ENCODE measurements at regions not wholly inside any gene's neighbourhood (a gene's known extent, or its start where the extent isn't known, plus 50 kb on each side); places are given as distances from the start of the nearest gene placed in this dataset.

DNA sequence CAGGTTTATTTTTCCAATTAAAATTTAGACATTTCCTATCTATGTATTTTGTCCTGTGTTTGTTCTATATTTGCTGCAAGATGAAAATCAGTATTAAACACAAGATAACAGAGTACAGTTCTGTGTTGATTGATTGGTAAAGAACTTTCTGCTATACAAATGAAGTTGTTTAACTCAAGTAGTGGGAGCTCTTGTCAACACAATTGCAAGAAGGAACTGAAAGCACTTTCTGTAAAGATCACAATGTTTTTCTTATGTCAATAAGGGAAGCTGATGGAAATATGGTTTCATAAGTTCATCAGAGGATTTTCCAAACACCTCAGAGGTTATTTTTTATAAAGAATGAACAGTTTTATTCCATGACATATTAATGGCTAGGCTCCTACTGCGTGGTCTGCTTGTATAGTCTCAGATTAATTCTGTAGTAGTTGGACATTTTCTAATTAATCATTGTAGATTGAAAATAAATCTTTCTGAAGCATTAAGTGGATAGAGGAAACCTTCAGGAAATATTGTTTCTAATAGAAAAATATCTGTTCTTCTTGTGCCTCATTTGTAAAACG, 379.5 kb downstream of the LRFN5 start:
- TF ChIP-seq CREB1 (CRISPR knock-in tag; IDR thresholded peaks at IDR 0.05; ENCODE audit: low read depth) (no peak), JUNB (IDR thresholded peaks at IDR 0.05; ENCODE audit: unreplicated experiment) (no peak), EZH2 (IDR thresholded peaks at IDR 0.05; ENCODE audit: low read depth, unreplicated experiment) (no peak)
- TF ChIP-seq, protein P1, sequence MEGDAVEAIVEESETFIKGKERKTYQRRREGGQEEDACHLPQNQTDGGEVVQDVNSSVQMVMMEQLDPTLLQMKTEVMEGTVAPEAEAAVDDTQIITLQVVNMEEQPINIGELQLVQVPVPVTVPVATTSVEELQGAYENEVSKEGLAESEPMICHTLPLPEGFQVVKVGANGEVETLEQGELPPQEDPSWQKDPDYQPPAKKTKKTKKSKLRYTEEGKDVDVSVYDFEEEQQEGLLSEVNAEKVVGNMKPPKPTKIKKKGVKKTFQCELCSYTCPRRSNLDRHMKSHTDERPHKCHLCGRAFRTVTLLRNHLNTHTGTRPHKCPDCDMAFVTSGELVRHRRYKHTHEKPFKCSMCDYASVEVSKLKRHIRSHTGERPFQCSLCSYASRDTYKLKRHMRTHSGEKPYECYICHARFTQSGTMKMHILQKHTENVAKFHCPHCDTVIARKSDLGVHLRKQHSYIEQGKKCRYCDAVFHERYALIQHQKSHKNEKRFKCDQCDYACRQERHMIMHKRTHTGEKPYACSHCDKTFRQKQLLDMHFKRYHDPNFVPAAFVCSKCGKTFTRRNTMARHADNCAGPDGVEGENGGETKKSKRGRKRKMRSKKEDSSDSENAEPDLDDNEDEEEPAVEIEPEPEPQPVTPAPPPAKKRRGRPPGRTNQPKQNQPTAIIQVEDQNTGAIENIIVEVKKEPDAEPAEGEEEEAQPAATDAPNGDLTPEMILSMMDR (conservative IDR thresholded peaks at IDR 0.05; ENCODE audit: low read depth in 2 of 2), result no peak

Measured in GM23338 (cell line).